ENCODE measurements at regions not wholly inside any gene's neighbourhood (a gene's known extent, or its start where the extent isn't known, plus 50 kb on each side); places are given as distances from the start of the nearest gene placed in this dataset.

DNA sequence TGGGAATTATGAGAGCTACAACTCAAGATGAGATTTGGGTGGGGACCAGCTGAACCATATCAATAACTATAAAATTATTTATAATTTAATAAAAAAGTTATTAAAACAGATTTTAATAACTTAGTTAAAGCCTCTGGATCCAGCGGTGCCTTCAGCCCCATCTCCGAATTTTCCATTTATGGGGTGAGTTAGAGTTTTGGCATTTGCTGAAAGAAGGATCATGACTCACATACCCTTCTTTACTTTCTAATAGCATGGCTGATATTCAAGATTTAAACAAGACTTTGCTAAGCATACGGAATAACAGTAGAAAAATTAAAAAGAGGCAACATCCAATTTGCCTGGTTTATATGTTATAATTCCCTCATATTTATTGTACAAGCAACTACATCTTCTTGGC is 94.5 kb downstream of the RDH14 start:
- ATAC-seq: no peak

DNA sequence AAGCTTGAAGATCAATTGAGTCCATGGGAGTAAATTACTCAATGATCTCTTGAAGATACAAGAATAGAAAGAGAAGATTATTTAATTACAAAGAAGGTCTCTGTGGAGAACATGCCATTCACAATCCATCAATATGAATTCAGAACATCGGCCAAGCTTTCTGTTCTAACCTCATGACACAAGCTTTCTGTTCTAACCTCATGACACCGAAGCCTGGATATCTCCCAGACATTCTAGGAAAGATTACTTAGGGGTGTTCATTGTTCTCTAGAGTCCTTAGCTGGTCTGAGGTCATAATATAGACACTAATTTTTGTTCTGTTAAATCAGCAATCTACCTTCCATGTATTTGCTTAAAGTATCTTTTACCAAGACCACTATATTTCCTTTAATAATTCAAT is 95.5 kb downstream of the RDH14 start:
- ATAC-seq: no peak

DNA sequence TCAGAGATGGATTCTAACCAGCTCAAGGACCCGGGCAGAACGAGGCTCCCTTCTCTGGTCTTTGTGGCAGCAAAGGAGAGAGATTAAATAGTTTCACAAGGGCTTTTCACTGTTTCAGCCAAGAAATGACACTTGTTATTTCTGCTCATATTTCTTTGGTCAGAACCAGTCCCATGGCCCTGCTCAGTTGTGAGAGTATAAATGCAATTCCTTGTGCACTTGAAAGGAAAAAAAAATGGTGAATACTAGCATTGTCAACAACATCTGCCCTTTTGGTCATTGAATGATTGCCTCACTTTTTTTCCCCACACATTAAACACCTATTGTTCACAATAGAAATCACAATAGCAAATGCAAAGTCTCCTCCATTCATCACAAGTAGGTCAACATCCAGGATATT is 104.4 kb downstream of the RDH14 start:
- no peak for ATAC-seq

DNA sequence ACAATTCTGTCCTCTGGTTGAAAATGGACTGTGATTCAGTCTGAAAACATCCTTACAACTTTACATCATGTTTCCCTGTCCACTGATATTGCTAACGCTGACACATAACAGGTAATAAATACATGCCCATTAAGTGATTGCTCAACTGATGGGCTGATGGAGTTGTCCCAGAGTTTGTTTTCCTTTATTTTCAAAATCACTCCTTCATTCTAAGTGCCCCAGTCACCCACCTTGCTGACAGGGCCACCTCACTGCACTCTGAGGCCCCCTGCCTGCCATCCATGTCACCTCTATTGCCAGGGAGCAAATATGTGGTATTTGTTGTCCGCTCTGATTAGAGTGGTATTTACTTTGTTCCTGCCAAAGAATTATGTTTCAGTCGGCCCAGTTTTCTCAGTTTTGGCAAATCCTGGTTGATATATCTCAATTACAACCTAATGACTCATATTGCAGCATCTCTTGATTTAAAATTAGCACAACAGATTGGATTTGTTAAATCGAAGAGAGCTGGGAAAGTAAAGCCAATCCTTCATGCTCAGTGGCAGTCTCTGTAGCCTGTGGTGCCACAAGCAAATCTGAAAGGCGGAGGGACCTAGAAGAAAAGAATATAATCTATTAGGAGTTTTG is 105.1 kb downstream of the RDH14 start:
- no peak for ATAC-seq

DNA sequence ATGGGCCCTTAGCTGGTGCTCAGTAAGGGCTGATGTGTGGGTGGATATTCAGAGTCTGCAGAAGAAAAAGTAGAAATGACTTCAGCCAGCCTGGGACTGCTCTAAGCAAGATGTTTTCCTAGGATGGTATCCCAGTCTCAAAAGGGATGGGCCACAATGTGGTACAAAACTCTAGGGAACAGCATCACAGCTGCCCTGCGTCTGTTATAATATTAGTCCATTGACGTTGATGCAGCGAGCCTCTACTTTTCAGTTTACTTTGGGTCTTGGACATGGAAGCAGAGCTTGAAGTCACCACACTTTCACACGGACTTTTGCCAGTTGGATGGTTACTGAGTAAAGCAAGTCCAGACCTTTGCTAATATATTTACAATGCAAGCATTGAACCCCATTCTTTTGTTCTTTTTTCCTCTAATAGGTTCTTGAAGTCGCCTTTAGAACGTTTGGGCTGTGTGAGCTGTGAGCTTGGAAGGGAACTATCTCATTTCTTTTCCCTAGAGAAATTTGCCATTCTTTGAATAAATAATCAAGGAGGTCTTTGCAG is 105.7 kb downstream of the RDH14 start:
- no peak for ATAC-seq

DNA sequence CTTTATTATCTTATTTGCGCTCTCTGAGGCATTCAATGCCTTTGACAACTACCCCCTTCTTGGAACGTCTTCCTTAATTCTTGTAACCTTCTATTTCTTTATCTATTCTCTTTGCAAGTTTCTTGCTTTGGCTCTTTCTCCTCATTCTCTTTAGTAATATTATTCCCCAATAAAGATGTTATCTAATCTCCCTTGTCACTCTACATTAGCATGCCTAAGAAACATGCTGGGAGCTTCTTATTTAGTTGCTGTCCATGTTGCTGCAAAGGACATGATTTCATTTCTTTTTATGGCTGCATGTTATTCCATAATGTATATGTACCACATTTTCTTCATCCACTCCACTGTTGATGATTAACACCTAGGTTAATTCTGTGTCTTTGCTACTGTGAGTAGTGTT is 113.7 kb downstream of the RDH14 start:
- ATAC-seq: no peak

DNA sequence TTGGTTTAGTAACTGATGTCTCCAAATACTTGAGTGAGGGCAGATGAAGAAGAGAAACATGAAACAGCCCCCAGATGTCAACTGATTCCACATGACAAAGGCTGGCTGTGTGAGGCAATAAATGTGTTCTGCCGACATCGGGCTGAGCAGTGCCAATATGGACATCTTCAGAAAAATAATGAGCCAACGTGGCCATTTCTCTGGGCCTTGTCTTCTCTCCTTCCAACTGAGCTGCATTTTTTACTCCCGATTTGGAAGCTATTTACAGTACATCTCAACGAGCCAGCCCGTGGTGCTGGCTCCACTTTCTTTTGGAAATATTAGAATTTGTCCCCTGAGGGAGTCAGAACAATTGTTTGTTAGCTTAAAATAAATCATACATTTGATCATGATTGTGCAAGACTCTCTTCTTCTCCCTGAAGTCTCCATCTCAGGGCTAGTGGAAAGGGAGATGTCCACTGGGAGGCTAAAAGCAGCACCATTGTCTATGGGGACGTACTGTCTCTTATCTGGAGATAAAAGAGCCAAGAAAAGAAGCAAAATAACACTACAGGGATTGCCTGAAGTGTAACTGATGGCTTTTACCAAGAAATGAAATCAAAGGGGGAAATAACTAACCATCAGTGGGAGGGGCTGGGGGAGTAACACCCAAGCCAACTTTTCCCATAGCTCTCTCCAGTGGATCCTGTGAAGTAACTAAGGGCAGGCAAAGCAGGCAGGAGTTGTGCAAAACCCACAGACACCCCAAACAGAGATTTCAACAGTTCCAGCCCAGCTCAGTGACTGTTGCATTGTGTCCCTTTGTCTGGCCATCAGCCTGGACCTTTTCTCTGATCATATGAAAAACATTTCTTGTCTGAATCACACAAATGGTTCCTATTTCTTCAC is 114.8 kb downstream of the RDH14 start:
- ATAC-seq: no peak

DNA sequence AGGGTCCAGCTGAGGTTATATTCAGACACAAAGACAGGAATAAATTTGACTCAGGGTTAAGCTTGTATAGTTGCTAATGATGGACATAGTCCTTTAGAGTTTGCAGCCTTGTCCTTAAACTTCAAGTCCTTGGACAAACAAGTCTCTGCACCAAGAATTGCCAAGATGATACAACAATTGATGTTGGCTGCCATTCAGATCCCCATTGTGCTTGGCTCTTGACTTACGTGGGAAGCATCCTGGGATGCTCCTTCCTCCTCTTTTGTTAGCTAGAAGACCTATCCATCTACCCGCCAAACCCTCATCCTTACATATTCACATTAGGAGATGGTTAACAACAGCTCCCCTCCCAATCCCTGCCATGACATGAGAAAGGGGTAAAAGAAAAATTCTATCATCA is 115.6 kb downstream of the RDH14 start:
- ATAC-seq: no peak

DNA sequence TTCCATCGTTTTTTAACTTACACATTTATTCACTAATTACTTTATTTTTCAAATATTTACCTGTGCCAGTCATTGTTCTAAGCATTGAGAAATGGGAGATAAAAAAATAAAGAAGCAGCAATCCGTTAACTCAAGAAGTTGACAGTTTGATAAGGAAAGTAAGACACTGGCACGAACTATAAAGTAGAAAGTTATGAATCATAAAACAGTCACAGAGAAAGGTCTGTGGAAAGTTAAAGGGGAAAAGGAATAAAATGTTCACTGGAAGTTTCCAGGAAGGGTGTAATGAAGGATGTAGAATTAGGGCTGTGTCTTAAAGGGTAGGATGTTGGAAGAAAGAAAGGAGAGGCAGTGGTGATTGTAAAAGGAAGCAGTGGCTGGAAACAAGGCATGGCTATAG is 118.9 kb downstream of the RDH14 start:
- ATAC-seq: no peak

DNA sequence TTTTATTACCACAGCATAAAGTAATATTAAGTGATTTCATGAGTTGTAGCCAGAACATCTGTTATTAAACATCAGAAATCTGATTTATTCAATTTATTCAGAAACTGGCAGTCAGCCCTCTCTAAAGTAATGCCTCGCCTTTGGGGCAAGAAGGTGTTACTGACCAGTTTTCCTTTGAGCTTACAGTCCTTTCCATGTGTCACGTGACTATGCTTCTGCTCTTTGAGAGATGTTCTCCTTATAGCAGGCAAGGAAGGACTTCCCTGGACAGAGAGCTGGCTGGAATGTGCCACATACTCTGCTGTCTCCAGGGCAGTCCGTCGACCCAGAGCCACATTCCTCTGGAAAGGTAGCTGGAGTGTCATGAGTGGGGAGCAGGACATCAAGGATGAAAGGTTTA is 119.7 kb downstream of the RDH14 start:
- no peak for ATAC-seq

DNA sequence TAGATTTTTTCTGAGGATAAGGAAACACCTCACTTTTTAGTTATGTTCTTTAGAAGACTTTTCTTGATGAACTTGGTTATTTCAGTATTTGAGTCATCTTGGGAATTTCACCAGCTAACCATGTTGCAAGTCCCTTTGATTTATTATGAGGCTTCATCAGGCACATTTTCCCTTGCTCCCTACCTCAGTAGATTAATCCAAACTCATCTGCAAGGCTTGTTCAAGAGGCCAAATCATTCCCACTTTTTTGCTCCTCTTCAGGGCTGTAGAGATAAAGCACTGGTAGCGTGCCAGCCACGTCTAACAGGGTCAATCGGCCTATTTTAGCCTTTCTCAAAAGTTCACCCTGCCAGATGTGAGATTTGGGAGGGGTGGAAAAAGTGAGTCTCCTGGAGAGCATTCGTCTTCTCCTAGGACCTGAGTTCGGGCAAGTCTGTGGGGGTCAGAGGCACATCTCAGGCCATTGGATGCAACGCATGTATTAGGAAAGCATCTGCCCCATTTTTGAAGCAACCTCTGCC is 120.3 kb downstream of the RDH14 start:
- ATAC-seq: no peak

DNA sequence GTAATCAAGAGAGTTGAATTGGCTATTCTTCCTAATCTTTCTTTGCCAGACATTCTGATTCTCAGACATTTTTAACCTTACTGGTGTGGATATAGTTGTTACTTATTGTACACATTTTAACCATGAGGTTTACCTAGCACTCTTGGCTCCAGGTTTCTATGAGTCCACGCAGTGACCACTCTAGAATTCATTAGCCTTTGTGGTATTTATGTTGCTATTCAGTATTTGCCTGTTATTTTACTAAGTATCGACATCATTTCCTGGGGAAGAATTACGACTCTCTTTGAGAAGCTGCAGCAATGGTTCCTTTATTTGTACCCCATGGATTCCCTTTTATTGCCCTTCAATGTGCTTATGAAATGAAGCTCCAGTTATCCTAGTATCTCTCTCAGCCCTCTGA is 120.7 kb downstream of the RDH14 start:
- no peak for ATAC-seq

DNA sequence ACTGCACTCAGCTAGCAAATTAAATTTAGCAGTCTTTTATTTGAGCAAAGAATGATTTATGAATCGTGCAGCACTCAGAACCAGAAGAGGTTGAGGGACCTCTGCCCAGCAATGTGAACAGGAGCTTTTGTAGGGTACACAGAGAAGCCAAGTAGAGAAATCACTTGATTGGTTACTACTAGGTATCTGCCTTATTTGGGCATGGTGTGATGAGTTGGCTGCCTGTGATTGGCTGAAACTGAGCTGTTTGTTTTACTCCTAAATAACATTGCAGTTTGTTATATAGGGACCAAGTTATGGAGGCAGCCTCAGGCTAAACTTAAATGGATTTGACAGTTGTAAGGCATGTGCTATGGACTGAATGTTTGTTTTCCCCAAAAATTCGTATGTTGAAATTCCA is 122.5 kb downstream of the RDH14 start:
- ATAC-seq: no peak

DNA sequence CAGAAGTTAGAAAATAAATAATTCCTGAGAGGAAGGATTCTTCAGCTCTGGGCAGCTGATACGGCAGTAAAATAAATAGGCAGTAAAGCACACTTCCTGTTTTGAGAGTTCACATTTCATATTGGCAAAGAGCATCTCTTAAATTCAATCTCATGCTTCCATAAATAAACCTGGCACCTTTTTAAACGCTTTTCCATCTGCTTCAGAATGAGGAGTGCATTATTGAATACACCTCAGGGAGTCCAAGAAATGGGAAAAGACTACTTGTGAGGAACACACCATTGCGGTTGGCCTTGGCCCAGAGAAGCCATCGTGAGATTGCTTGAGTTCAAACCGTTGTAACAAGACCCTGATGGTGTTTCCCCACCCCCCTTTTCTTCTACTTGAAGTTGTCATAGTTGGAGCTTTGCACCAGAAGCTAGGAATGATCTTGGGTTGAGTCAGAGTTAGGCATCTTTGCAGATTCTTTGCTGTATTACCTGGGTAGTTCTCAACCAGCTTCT is 123.9 kb downstream of the RDH14 start:
- no peak for ATAC-seq

DNA sequence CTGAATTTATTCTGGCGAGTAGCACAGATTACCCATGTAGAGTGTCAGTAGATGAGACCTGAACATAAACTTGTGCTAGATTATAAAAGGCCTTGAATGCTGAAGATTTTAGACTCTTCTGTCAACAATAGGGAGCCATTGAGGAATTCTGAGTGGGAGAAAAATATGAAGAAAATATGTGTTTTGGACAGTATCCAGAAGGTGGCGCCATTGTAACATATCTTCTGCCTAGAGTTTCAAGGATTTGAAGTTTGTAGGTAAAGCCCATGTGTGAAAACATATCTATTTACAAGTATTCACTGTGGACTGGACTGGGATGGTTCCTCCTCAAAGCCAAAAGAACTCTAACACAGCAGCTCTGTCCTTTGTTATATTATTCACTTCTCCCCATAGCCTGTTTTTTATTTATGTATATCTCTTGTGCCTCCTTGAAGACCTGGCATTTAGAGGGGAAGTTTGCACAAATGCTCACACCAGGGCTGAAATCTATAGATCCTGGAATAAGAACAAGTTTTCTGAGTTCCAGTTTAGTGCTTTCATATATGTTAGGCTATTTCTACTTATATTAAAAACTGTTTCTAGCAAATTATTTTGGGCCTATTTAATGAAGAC is 124.9 kb downstream of the RDH14 start:
- ATAC-seq: no peak

DNA sequence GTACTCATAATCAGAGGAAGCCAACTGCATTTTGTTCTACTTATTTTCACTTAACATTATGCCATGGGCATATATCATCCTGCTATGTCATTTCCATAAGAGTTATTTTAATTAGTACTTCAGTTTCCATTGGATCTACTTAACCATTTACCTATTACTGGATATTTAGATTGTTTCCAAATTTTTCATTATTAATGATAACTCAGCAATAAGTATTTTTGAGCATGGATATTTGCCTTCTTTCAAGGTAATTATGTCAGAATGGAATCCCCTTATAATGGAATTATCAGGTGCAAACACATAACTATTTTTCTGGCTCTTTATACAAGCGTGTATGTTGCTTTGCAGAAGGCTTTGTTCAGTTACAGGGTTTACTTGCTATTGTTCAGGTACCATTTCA is 126.6 kb downstream of the RDH14 start:
- ATAC-seq: no peak

DNA sequence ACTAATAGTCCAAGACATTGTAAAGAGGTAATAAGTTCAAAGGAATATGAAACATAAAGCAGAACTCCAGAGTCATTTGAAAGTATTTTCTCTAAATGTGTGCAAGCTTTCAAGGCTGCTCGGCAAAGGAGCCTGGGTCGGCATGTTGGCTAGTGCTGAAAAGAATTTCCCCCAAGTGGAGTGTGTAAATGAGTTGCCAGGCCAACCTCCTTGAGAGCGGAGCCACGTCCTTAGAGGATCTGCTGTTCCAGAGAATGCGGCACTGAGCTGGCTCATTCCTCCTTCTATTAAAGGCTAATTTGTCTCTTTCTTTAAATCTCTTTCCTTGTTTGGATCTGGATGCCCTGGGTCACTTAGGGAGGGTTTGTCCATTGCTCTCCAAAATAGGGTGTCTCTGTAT is 127.5 kb downstream of the RDH14 start:
- no peak for ATAC-seq

DNA sequence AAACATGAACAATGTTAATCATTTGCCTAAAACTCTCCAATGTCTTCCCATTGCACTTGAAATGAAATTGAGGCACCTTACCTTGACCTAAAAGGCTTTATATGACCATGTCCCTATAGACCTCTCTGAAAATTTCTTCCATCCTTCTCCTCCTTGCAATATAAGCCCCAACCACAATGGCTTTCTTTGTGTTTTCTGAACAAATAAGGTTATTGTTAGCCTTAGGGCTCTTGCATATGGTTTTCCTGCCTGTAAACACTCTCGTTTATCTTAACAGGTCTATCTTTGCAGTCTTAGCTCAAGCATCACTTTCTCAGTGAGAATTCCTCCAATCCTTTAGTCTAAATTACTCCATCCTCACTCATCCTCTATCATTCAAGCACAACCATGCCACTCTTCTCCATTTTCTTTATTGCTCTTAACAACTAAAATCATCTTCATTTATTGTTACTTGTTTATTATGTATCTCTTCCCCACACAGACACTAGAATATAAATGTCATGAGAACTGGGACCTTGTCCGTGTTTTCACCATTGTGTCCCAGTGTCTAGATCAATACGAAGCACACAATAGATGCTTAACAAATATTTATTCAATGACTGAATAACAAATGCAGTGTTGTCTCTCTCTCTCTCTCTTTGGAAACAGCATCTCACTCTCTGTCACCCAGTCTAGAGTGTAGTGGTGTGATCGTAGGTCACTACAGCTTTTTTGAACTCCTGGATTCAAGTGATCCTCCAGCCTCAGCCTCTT is 129.3 kb downstream of the RDH14 start:
- ATAC-seq: peak in 1 of 2 donors; percentile 13

DNA sequence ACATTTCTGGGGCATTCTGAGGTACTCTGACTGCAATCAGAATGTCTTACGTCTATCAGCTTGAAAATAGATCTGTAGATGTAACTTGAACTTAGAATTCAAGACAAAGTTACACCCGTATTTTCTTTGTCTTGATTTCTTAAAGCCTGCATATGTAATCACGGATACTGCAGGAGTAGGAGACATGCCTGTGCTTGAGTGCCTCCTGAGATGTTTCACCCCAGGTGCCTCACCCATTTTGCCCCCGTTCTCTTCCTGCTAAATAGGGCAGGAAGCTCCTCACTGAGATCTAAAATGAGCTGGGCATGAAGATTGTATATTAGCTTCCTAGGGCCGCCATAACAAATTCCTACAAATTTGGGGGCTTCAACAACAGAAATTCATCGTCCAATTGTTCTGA is 131.9 kb downstream of the RDH14 start:
- ATAC-seq: no peak

DNA sequence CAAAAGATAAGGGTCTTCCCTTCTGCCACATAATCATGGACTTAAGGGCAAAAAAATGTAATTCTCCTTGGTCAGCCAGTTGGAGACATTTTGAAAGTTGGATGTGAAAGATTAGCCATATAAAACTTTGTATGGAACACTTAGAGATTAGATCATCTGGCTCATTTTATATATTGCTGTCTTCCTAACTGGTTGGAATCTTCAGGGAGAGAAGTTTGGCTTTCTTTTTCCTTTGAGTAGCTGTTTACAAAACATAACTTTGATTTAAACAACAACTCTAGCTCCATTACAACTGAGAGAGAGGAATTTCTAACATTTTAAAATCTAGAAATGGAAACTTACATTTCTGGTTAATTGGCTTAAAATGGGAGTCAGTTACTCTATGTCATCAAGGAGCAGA is 132.7 kb downstream of the RDH14 start:
- ATAC-seq: no peak

DNA sequence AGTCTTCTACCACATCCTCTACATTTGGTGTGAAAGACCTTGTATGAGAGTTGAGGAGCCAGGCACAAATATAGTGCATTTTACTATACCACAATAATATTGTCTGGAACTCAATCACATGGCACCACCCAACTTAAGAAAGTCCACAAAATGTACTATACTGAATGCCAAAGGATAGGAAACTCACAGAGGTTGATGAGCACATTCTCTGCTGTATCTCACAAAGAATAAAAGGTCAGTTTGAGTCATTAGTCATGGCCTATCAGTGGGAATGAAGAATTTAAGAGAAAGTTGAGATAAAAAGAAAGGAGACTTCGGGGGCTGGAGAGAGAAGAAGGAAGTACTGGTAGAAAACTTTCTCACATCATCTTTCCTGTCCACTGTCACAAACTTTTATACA is 134.3 kb downstream of the RDH14 start:
- ATAC-seq: no peak

DNA sequence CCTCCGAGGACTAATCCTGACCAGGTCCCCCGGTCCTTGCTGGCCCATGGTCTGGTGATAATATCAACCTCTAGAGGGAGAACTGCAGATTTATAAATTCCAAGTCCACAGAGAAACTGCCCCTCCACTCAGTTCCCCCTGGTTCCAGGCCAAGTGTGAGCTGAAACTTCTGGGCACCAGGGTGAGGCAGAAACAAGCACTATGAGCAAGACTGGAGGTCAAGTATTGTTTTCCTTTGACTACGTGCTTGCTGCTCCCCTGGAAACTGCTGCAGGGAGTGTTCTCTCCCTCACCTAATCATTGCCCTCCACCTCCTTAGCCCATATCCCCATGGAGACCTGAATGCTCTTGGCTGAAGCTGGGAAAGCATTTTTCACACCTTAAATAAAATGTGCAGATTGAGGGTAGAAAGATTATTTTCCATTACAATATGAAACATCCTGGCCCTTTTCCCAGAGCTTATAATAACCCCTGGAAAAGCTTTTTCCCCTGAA is 135.2 kb downstream of the RDH14 start:
- no peak for ATAC-seq
